Stimulated activated naive B cell treated with anti-CD40 and anti-IgM and Interleukin-4, amounts not matched to agents 10 μg/mL and 1 μg/mL and 100 μg/mL, for 72 hours (primary cell): ENCODE measurements at regions not wholly inside any gene's neighbourhood (a gene's known extent, or its start where the extent isn't known, plus 50 kb on each side); places are given as distances from the start of the nearest gene placed in this dataset.
A peak's percentile ranks its signal among the peaks of the same experiment; 100 is the strongest.
"Not testable (repeated sequence)": the region's sequence is repeated elsewhere in the genome, so short reads cannot be mapped to it uniquely, and the experiment has no call there.

Experiments
- ATAC-seq, 2 donors: fragments of 150-1000 bp; cut with Tn5 transposase; replicated peaks; 2 replicates each; pipeline ENCODE4 v1.10.0; 2021; ENCODE audit warnings: moderate library complexity in 1 of 2
- DNase-seq: peaks from one replicate; pipeline ENCODE4 v3.0.0; 2021
- H3K27ac Mint-ChIP-seq: one replicate; pipeline ENCODE4 v1.8.0; 2022; ENCODE audit warnings: mild to moderate bottlenecking, mixed read lengths
- H3K27me3 Mint-ChIP-seq, 2 donors: one replicate each; pipeline ENCODE4 v1.8.0; 2022; ENCODE audit warnings: mixed read lengths in 2 of 2
- H3K36me3 Mint-ChIP-seq, 2 donors: one replicate each; pipeline ENCODE4 v1.8.0; 2022; ENCODE audit warnings: mixed read lengths in 2 of 2, mild to moderate bottlenecking in 1 of 2
- H3K4me1 Mint-ChIP-seq, 2 donors: one replicate each; pipeline ENCODE4 v1.8.0; 2022; ENCODE audit warnings: mixed read lengths in 2 of 2, mild to moderate bottlenecking in 1 of 2
- H3K4me3 Mint-ChIP-seq, 2 donors: one replicate each; pipeline ENCODE4 v1.8.0; 2022; ENCODE audit warnings: mild to moderate bottlenecking in 2 of 2, mixed read lengths in 2 of 2, moderate library complexity in 1 of 2
- H3K9me3 Mint-ChIP-seq, 2 donors: one replicate each; pipeline ENCODE4 v1.8.0; 2022; ENCODE audit warnings: mixed read lengths in 2 of 2, mild to moderate bottlenecking in 1 of 2

- Mint-ChIP-seq H3K4me3 (no peak overlapping the region), H3K27ac (no peak overlapping the region), H3K9me3 (no peaks in the 10 kb centered on the region), H3K27me3 (no peaks in the 10 kb centered on the region), H3K36me3 (no peaks in the 10 kb centered on the region), H3K4me1 (no peaks in the 10 kb centered on the region)
- DNase-seq (no peak), ATAC-seq (no peak)
Measured at GRCh38 chr4:137861682-137862081, 329.4 kb upstream of the PCDH18 start.

- Mint-ChIP-seq H3K4me3 (no peak overlapping the region), H3K27me3 (no peaks in the 10 kb centered on the region), H3K27ac (no peak overlapping the region), H3K36me3 (no peaks in the 10 kb centered on the region), H3K4me1 (no peaks in the 10 kb centered on the region), H3K9me3 (peaks cover 4% of the 10 kb centered on the region in 2 donors)
- DNase-seq (no peak), ATAC-seq (no peak)
Measured at GRCh38 chr4:137853424-137853823, 321.1 kb upstream of the PCDH18 start.

DNA sequence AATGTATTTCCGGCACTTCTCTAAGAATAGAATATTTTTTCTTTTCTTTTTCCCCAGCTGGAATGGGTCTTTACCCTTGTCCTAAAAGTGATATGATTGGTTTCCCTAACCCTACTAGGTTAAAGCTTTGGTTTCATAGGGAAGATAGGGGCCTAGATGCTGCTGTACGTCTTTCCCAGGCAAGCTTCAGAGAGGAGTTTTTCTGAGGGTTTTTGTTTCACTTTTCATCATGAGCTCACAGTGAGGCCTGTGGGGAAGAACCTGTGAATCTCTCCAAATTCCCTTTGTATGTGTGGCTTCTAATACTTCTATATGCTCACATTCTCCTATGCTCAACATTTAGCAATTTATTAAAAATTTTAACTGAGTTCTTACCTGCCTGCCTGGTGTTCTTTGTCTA is 320.0 kb upstream of the PCDH18 start:
- Mint-ChIP-seq H3K36me3 (no peaks in the 10 kb centered on the region), H3K4me3 (no peak overlapping the region), H3K9me3 (peaks cover 4 to 5% of the 10 kb centered on the region in 2 donors), H3K27me3 (no peaks in the 10 kb centered on the region), H3K27ac (no peak overlapping the region), H3K4me1 (no peaks in the 10 kb centered on the region)
- no peak for DNase-seq
- no peak for ATAC-seq

DNA sequence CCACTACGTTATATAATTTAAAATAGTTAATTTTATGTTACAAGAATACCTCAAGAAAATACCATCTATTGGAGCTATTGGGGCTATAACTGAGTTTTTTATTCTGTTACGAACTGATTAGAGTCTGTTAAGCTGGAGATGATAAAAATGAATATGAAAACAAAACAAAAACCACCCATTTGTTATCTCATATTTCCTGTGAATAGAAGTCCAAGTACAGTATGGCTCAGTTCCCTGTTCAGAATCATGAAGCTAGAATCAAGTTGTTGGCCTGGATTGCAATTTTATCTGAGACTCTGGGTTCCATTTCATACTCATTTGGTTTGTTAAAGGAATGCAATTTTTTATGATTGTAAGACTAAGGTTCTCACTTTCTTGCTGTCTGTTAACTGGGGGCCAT is 319.1 kb upstream of the PCDH18 start:
- H3K4me3 Mint-ChIP-seq = no peak overlapping the region
- H3K9me3 Mint-ChIP-seq = peaks cover 4 to 6% of the 10 kb centered on the region in 2 donors

DNA sequence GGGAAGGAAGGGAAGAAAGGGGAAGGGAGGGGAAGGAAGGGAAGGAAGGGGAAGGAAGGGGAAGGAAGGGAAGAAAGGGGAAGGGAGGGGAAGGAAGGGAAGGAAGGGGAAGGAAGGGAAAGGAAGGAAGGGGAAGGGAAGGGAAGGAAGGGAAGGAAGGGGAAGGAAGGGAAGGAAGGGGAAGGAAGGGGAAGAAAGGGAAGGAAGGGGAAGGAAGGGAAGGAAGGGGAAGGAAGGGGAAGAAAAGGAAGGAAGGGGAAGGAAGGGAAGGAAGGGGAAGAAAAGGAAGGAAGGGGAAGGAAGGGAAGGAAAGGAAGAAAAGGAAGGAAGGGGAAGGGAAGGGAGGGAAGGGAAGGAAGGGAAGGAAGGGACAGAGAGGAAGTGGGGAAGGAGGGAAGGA is 295.7 kb upstream of the PCDH18 start:
- H3K4me3 Mint-ChIP-seq, H3K9me3 Mint-ChIP-seq, DNase-seq, H3K36me3 Mint-ChIP-seq, H3K27me3 Mint-ChIP-seq, H3K27ac Mint-ChIP-seq, H3K4me1 Mint-ChIP-seq, ATAC-seq: not testable (repeated sequence)

More for the DNA sequence above, 319.1 kb upstream of the PCDH18 start:
- Mint-ChIP-seq H3K27me3 (no peaks in the 10 kb centered on the region), H3K4me1 (no peaks in the 10 kb centered on the region), H3K27ac (no peak overlapping the region), H3K36me3 (no peaks in the 10 kb centered on the region)
- no peak for ATAC-seq
- DNase-seq = no peak

- ATAC-seq = no peak
- H3K9me3 Mint-ChIP-seq = peaks cover 0 to 4% of the 10 kb centered on the region in 2 donors
- H3K27me3 Mint-ChIP-seq = no peaks in the 10 kb centered on the region
- no peak overlapping the region for H3K4me3 Mint-ChIP-seq
- H3K27ac Mint-ChIP-seq = no peak overlapping the region
- DNase-seq = no peak
- H3K4me1 Mint-ChIP-seq = no peaks in the 10 kb centered on the region
- H3K36me3 Mint-ChIP-seq = no peaks in the 10 kb centered on the region
Measured at GRCh38 chr4:137825505-137825904, 293.2 kb upstream of the PCDH18 start.

GRCh38 chr4:137823007-137823406 is 290.7 kb upstream of the PCDH18 start:
- ATAC-seq (no peak), DNase-seq (no peak)
- Mint-ChIP-seq H3K27ac (no peak overlapping the region), H3K4me3 (no peak overlapping the region), H3K9me3 (no peaks in the 10 kb centered on the region), H3K27me3 (no peaks in the 10 kb centered on the region), H3K36me3 (no peaks in the 10 kb centered on the region), H3K4me1 (no peaks in the 10 kb centered on the region)

DNA sequence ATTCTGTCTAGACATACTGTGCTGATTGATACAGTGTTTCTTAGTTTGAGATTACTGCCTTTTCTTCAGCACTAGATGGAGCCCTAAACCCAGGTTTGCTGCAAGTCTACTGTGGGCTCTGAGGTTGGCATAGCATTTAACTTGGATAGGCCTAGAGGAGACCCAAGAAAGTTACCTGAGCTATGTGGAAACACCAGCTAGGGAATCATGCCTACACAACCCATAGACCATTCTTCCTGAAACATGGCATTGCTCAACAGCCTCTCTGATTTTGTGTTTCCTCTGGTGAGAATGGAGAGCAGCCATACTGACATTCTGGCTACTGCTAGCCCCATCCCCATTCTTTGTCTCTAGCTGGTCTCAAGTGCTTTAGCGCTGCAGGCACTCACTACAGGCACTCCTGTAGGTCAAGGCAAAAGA is 287.7 kb upstream of the PCDH18 start:
- Mint-ChIP-seq H3K27ac (no peak overlapping the region), H3K27me3 (no peaks in the 10 kb centered on the region), H3K4me3 (no peak overlapping the region), H3K9me3 (no peaks in the 10 kb centered on the region), H3K36me3 (no peaks in the 10 kb centered on the region), H3K4me1 (no peaks in the 10 kb centered on the region)
- ATAC-seq (peak; percentile 78 to 86), DNase-seq (no peak)

DNA sequence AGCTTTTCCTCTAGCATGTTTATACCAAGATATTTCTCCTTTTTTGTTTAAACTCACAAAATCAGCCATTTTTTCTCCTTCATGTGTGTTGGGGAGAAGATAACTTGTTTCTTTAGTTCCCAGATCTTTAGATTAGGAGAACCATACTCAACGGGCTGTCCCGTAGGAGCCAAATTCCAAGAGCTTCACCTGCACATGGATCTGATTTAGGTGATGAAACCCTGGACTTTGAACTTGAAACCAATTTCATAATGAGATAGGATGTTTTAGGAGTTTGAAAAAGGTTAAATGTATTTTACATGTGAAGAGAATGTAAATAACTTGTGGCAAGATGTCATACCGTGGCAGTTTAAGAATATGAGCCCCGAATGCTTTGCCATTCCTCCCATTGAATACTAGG is 280.0 kb upstream of the PCDH18 start:
- no peak for DNase-seq
- Mint-ChIP-seq H3K36me3 (no peaks in the 10 kb centered on the region), H3K27me3 (no peaks in the 10 kb centered on the region), H3K9me3 (no peaks in the 10 kb centered on the region), H3K27ac (no peak overlapping the region), H3K4me1 (no peaks in the 10 kb centered on the region), H3K4me3 (no peak overlapping the region)
- ATAC-seq = no peak

DNA sequence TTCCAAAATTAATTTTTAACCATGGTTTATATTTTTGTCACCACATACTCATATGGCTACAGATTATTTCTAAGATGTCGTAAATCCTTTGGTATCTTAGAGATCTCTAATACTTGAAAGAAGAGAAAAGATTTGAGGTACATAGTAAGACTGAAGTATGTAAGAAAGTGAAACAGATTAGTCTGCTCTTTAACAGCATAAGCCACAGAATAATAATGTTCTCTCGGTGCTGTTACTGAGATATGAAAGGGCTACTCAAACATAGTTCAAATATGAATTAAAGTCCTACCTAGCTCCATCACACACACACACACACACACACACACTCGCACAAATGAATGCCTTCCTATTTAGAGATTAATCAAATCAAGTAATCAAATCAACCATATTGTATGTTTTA is 274.1 kb upstream of the PCDH18 start:
- no peaks in the 10 kb centered on the region for H3K4me1 Mint-ChIP-seq
- DNase-seq = no peak

GRCh38 chr4:137804906-137805495 is 272.7 kb upstream of the PCDH18 start:
- no peak overlapping the region for H3K27ac Mint-ChIP-seq
- H3K27me3 Mint-ChIP-seq = no peaks in the 10 kb centered on the region
- H3K4me3 Mint-ChIP-seq = no peak overlapping the region
- no peaks in the 10 kb centered on the region for H3K4me1 Mint-ChIP-seq
- no peaks in the 10 kb centered on the region for H3K9me3 Mint-ChIP-seq
- DNase-seq (no peak), ATAC-seq (no peak)
- no peaks in the 10 kb centered on the region for H3K36me3 Mint-ChIP-seq

More for the DNA sequence above, 274.1 kb upstream of the PCDH18 start:
- Mint-ChIP-seq H3K9me3 (no peaks in the 10 kb centered on the region), H3K27ac (no peak overlapping the region), H3K36me3 (no peaks in the 10 kb centered on the region), H3K4me3 (no peak overlapping the region), H3K27me3 (no peaks in the 10 kb centered on the region)
- no peak for ATAC-seq

DNA sequence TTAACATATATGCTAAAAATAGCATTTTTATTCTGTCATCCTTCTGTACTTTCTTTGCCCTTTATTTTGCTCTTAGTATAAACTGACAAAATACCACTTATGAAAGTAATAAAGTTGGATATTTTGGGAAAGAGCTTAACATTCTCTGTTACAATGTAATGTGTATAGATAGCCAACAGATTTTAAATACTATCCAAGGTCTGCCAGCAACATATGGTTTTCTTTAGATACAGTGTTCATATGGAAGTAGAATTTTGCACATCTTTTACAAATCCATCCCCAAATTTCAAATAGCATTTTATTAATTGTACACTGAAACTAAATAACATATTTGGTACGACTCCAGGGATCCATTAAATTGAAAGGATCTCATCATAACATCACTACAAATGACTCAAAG is 268.6 kb upstream of the PCDH18 start:
- no peaks in the 10 kb centered on the region for H3K9me3 Mint-ChIP-seq
- H3K36me3 Mint-ChIP-seq = no peaks in the 10 kb centered on the region
- DNase-seq (no peak), ATAC-seq (no peak)
- H3K4me1 Mint-ChIP-seq = no peaks in the 10 kb centered on the region
- no peaks in the 10 kb centered on the region for H3K27me3 Mint-ChIP-seq
- no peak overlapping the region for H3K27ac Mint-ChIP-seq
- H3K4me3 Mint-ChIP-seq = no peak overlapping the region

- ATAC-seq (no peak), DNase-seq (no peak)
- Mint-ChIP-seq H3K9me3 (peaks cover 2 to 3% of the 10 kb centered on the region in 2 donors), H3K27me3 (no peaks in the 10 kb centered on the region), H3K36me3 (no peaks in the 10 kb centered on the region), H3K4me3 (no peak overlapping the region), H3K27ac (no peak overlapping the region), H3K4me1 (no peaks in the 10 kb centered on the region)
Measured at GRCh38 chr4:137794764-137795254, 262.5 kb upstream of the PCDH18 start.

DNA sequence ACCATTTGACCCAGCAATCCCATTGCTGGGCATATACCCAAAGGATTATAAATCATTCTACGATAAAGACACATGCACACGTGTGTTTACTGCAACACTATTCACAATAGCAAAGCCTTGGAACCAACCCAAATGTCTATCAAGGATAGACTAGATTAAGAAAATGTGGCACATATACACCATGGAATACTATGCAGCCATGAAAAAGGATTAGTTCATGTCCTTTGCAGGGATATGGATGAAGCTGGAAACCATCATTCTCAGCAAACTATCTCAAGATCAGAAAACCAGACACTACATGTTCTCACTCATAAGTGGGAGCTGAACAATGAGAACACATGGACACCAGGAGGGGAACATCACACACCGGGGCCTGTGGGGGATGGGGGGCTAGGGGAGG is 257.0 kb upstream of the PCDH18 start:
- not testable (repeated sequence) for H3K36me3 Mint-ChIP-seq, ATAC-seq, H3K27ac Mint-ChIP-seq, H3K4me1 Mint-ChIP-seq, H3K27me3 Mint-ChIP-seq, H3K4me3 Mint-ChIP-seq, DNase-seq
- peaks cover 5 to 13% of the 10 kb centered on the region in 2 donors for H3K9me3 Mint-ChIP-seq

- H3K9me3 Mint-ChIP-seq = peaks cover 6 to 15% of the 10 kb centered on the region in 2 donors
- H3K4me1 Mint-ChIP-seq, H3K36me3 Mint-ChIP-seq, H3K27ac Mint-ChIP-seq, H3K27me3 Mint-ChIP-seq, DNase-seq, ATAC-seq, H3K4me3 Mint-ChIP-seq: not testable (repeated sequence)
Measured at GRCh38 chr4:137783923-137784322, 251.6 kb upstream of the PCDH18 start.

DNA sequence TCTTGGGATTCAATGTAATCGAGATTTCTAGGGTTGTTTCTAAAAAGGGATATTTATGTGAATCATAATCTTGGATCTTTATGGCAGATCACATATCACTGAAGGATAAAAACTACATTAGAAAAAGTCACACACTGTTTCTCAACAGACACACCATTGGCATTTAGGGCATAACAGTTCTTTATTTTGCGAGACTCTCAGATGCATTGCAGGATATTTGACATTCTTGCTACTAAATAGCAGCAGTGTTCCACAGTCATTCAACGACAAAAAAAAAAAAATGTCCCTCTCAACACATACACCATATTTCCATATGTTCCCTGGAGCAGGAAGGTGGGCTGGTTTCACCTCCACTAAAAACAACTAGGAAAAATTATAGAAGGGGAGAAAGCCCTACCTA is 243.4 kb upstream of the PCDH18 start:
- H3K9me3 Mint-ChIP-seq = peaks cover 0 to 3% of the 10 kb centered on the region in 2 donors
- DNase-seq (no peak), ATAC-seq (no peak)
- no peaks in the 10 kb centered on the region for H3K4me1 Mint-ChIP-seq
- H3K27me3 Mint-ChIP-seq = no peaks in the 10 kb centered on the region
- H3K27ac Mint-ChIP-seq = no peak overlapping the region
- no peaks in the 10 kb centered on the region for H3K36me3 Mint-ChIP-seq
- H3K4me3 Mint-ChIP-seq = no peak overlapping the region
